Endodermal cell (in vitro differentiated cells): ENCODE measurements at regions not wholly inside any gene's neighbourhood (a gene's known extent, or its start where the extent isn't known, plus 50 kb on each side); places are given as distances from the start of the nearest gene placed in this dataset.

ENCODE experiments used
- DNase-seq: peaks from one replicate; pipeline ENCODE4 v3.0.0-alpha.2; 2017
- H3K27ac ChIP-seq: 2 replicates; pipeline ENCODE4 v1.5.1; 2013; ENCODE audit warnings: mild to moderate bottlenecking, low read depth, low read length, moderate library complexity
- H3K27me3 ChIP-seq: 2 replicates; pipeline ENCODE4 v1.6.1; 2013; ENCODE audit warnings: mild to moderate bottlenecking, low read length, moderate library complexity; ENCODE audit not compliant: insufficient read depth, control insufficient read depth, poor library complexity, severe bottlenecking
- H3K36me3 ChIP-seq: 2 replicates; pipeline ENCODE4 v1.7.0; 2013; ENCODE audit warnings: mild to moderate bottlenecking, low read length, moderate library complexity; ENCODE audit not compliant: control insufficient read depth, insufficient read depth
- H3K4me1 ChIP-seq: one replicate; pipeline ENCODE4 v1.7.0; 2013; ENCODE audit warnings: low read length; ENCODE audit not compliant: control insufficient read depth, insufficient read depth
- H3K4me3 ChIP-seq: 2 replicates; pipeline ENCODE4 v1.5.1; 2013; ENCODE audit warnings: mild to moderate bottlenecking, low read length, moderate library complexity
- H3K9ac ChIP-seq: 2 replicates; pipeline ENCODE4 v1.6.1; 2013; ENCODE audit warnings: mild to moderate bottlenecking, low read length, moderate library complexity; ENCODE audit not compliant: poor library complexity, severe bottlenecking; ENCODE audit errors: extremely low read depth
- H3K9me3 ChIP-seq: 2 replicates; pipeline ENCODE4 v1.6.1; 2013; ENCODE audit warnings: mild to moderate bottlenecking, low read length, moderate library complexity; ENCODE audit not compliant: control insufficient read depth
- H3K27ac Mint-ChIP-seq: 2 replicates; pipeline ENCODE4 v1.8.0; 2020; ENCODE audit warnings: mixed read lengths
- H3K27me3 Mint-ChIP-seq: 2 replicates; pipeline ENCODE4 v1.8.0; 2021; ENCODE audit warnings: mild to moderate bottlenecking, mixed read lengths; ENCODE audit not compliant: insufficient read depth
- H3K36me3 Mint-ChIP-seq: 2 replicates; pipeline ENCODE4 v1.8.0; 2020; ENCODE audit warnings: low read depth, mixed read lengths
- H3K4me1 Mint-ChIP-seq: 2 replicates; pipeline ENCODE4 v1.8.0; 2020; ENCODE audit warnings: mixed read lengths
- H3K4me3 Mint-ChIP-seq: 2 replicates; pipeline ENCODE4 v1.8.0; 2020; ENCODE audit warnings: mild to moderate bottlenecking, moderate library complexity, mixed read lengths
- H3K9me3 Mint-ChIP-seq: 2 replicates; pipeline ENCODE4 v1.8.0; 2020; ENCODE audit warnings: mild to moderate bottlenecking, mixed read lengths
- WGBS, 2 experiments: methylation state at CpG; one replicate each; pipeline versions ENCODE4 v1.1.5 to v1.1.7; 2013; ENCODE audit warnings: missing lambda C conversion rate in 2 of 2, mixed read lengths in 1 of 2; ENCODE audit not compliant: insufficient coverage in 1 of 2, insufficient read length in 1 of 2; 5-methylcytosine and 5-hydroxymethylcytosine counted together
- TF ChIP-seq, protein P1 (sequence below): fragments of 200-600 bp; sonication (generic); conservative IDR thresholded peaks from 2 replicates; pipeline ENCODE4 v1.5.0; 2021; ENCODE audit warnings: antibody characterized with exemption, mild to moderate bottlenecking

DNA sequence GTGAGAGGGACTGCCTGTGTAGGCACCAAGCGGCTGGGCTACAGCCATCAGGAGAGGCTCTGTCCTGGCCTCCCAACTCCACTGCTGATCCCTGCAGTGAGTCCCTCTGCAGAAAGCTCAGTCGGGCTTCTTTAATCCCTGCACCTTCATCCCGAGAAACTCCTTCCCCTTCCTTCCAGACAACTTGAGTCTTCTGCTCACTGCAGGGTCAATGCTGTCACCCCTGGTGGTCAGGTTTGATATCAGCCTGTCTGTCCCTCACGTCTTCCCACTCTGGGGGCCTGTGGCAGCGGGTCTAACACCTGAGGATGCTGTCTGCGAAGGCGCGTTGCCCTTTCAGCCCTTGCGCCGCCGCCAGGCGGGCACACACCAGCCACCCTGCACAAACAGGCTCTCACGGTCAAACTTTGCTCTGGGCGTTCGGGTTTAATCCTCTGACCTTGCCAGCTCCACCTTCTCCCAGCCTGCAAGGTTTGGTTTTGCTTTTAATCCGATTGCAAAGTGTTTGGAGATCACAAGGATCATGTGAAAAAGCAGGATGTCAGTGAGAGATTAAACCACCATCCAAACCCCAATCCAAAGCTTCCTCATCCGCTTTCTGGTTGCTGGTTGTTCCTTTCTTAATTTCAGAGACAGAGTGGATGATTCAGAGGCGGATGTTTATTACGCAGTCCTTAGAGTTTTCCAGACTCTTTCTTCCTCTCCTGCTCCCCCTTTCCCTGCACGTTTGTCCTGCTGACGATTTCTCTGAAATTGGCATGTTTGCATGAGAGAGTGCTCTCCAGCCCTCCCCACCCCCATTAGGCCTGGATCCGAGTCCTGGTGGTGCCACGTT, 74.8 kb upstream of the SLC34A2 start:
- peak overlapping the region; percentile 15 for H3K4me3 Mint-ChIP-seq
- Histone ChIP-seq H3K4me1 (peaks cover 4% of the 10 kb centered on the region), H3K4me3 (no peak overlapping the region), H3K9me3 (no peaks in the 10 kb centered on the region), H3K27me3 (no peaks in the 10 kb centered on the region), H3K27ac (no peak overlapping the region), H3K36me3 (no peaks in the 10 kb centered on the region), H3K9ac (no peak overlapping the region)
- H3K36me3 Mint-ChIP-seq, result no peaks in the 10 kb centered on the region
- H3K4me1 Mint-ChIP-seq, result peaks cover 34% of the 10 kb centered on the region
- WGBS, 2 experiments, result 78 to 87% methylated on average over 16 to 23 of the region's 23 CpGs
- no peaks in the 10 kb centered on the region for H3K9me3 Mint-ChIP-seq
- peak overlapping the region; percentile 86 for H3K27ac Mint-ChIP-seq
- H3K27me3 Mint-ChIP-seq, result no peaks in the 10 kb centered on the region
- DNase-seq, result peak; percentile 77
- TF ChIP-seq, protein P1, sequence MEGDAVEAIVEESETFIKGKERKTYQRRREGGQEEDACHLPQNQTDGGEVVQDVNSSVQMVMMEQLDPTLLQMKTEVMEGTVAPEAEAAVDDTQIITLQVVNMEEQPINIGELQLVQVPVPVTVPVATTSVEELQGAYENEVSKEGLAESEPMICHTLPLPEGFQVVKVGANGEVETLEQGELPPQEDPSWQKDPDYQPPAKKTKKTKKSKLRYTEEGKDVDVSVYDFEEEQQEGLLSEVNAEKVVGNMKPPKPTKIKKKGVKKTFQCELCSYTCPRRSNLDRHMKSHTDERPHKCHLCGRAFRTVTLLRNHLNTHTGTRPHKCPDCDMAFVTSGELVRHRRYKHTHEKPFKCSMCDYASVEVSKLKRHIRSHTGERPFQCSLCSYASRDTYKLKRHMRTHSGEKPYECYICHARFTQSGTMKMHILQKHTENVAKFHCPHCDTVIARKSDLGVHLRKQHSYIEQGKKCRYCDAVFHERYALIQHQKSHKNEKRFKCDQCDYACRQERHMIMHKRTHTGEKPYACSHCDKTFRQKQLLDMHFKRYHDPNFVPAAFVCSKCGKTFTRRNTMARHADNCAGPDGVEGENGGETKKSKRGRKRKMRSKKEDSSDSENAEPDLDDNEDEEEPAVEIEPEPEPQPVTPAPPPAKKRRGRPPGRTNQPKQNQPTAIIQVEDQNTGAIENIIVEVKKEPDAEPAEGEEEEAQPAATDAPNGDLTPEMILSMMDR, result peak; percentile 66

DNA sequence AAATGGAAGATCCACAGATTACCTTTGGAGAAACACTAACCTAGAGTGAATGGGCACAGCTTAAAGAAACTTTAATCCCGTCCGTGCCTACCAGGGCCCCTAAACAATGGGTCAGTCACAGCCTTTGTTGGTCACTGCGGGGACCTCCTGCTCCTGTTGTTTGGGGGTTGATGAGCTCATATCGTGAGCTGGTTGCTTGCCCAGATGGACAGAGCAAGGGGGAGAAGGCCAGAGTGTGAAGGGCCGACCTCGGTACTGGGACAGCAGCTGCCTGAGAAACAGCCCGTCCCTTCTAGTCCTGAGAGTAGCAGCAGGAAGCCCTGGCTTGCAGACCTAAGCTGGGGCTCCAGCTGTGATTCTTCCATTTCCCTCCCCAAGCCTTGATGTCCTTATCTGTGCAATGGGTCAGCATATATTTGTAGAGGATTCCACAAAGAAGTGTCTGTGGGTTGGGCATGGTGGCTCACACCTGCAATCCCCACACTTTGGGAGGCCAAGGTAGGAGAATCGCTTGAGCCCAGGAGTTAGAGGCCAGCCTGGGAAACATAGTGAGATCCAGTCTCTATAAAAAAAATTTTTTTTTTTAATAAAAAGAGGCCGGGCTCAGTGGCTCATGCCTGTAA, 69.6 kb upstream of the SLC34A2 start:
- Histone ChIP-seq H3K27ac (no peak overlapping the region), H3K27me3 (no peaks in the 10 kb centered on the region), H3K9me3 (no peaks in the 10 kb centered on the region), H3K9ac (no peak overlapping the region), H3K36me3 (no peaks in the 10 kb centered on the region), H3K4me3 (no peak overlapping the region), H3K4me1 (no peaks in the 10 kb centered on the region)
- Mint-ChIP-seq H3K27me3 (no peaks in the 10 kb centered on the region), H3K36me3 (no peaks in the 10 kb centered on the region), H3K4me1 (peaks cover 20% of the 10 kb centered on the region), H3K9me3 (no peaks in the 10 kb centered on the region), H3K27ac (peak overlapping the region; percentile 85), H3K4me3 (no peak overlapping the region)
- peak; percentile 81 for DNase-seq
- 57 to 61% methylated on average over 4 to 9 of the region's 9 CpGs for WGBS, 2 experiments
- TF ChIP-seq, protein P1, result no peak

DNA sequence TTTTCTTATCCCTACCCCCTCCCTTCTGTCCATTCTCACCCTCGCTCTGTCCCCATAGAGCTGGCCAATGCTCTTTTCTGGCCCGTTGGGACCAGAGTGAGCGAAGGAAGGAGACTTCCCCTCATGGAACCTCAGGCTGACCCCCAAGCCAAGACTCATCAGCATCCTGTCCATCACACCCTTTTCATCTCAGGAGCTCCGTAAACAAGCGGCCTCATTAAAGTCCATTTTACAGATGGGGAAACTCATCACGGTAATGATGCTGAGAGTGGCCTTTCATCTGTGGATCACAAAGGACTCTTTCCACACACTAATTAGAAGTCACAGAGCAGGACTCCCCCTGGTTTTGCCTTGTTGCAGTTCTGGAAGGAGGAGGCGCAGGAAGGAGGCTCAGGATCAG, 67.4 kb upstream of the SLC34A2 start:
- TF ChIP-seq, protein P1, result no peak
- Histone ChIP-seq H3K27me3 (no peaks in the 10 kb centered on the region), H3K9ac (no peak overlapping the region), H3K36me3 (no peaks in the 10 kb centered on the region), H3K27ac (no peak overlapping the region), H3K4me1 (no peaks in the 10 kb centered on the region), H3K4me3 (no peak overlapping the region), H3K9me3 (no peaks in the 10 kb centered on the region)
- WGBS, 2 experiments, result 90 to 92% methylated on average over 4 to 7 of the region's 7 CpGs
- peaks cover 13% of the 10 kb centered on the region for H3K4me1 Mint-ChIP-seq
- H3K36me3 Mint-ChIP-seq, result no peaks in the 10 kb centered on the region
- H3K27me3 Mint-ChIP-seq, result no peaks in the 10 kb centered on the region
- DNase-seq, result no peak
- no peaks in the 10 kb centered on the region for H3K9me3 Mint-ChIP-seq
- peak overlapping the region; percentile 10 for H3K27ac Mint-ChIP-seq
- H3K4me3 Mint-ChIP-seq, result no peak overlapping the region
